GM19351 (cell line): ENCODE measurements at regions not wholly inside any gene's neighbourhood (a gene's known extent, or its start where the extent isn't known, plus 50 kb on each side); places are given as distances from the start of the nearest gene placed in this dataset.

Experiments
- ATAC-seq: cut with Tn5 transposase; IDR thresholded peaks from one replicate; pipeline ENCODE4 v1.9.1; 2021; ENCODE audit warnings: mild to moderate bottlenecking, moderate library complexity; ENCODE audit not compliant: unreplicated experiment

- ATAC-seq, result no peak
These were observed 163.9 kb downstream of the PIK3R1 start for GRCh38 chr5:68379275-68380036.

- no peak for ATAC-seq
These were observed 164.5 kb downstream of the PIK3R1 start for GRCh38 chr5:68380078-68380477.

- ATAC-seq, result no peak
These were observed 165.5 kb downstream of the PIK3R1 start for GRCh38 chr5:68381060-68381459.

- no peak for ATAC-seq
These were observed 166.4 kb downstream of the PIK3R1 start for GRCh38 chr5:68381909-68382308.

- no peak for ATAC-seq
These were observed 167.1 kb downstream of the PIK3R1 start for GRCh38 chr5:68382640-68383039.

GRCh38 chr5:68383888-68384310 is 168.3 kb downstream of the PIK3R1 start:
- no peak for ATAC-seq

GRCh38 chr5:68384936-68385594 is 169.5 kb downstream of the PIK3R1 start:
- no peak for ATAC-seq

GRCh38 chr5:68385936-68386335 is 170.4 kb downstream of the PIK3R1 start:
- no peak for ATAC-seq

GRCh38 chr5:68387074-68387796 is 171.7 kb downstream of the PIK3R1 start:
- ATAC-seq, result no peak

GRCh38 chr5:68389618-68390017 is 174.1 kb downstream of the PIK3R1 start:
- no peak for ATAC-seq

- no peak for ATAC-seq
These were observed 177.1 kb downstream of the PIK3R1 start for GRCh38 chr5:68392617-68393016.

GRCh38 chr5:68395302-68395701 is 179.7 kb downstream of the PIK3R1 start:
- ATAC-seq, result no peak

GRCh38 chr5:68395926-68396511 is 180.5 kb downstream of the PIK3R1 start:
- ATAC-seq, result no peak

GRCh38 chr5:68396722-68397121 is 181.2 kb downstream of the PIK3R1 start:
- ATAC-seq, result no peak

GRCh38 chr5:68398146-68398812 is 182.7 kb downstream of the PIK3R1 start:
- ATAC-seq, result no peak

- no peak for ATAC-seq
These were observed 187.7 kb downstream of the PIK3R1 start for GRCh38 chr5:68403301-68403700.

- ATAC-seq, result no peak
These were observed 188.7 kb downstream of the PIK3R1 start for GRCh38 chr5:68404246-68404645.

GRCh38 chr5:68405026-68405684 is 189.6 kb downstream of the PIK3R1 start:
- no peak for ATAC-seq

GRCh38 chr5:68405784-68406743 is 190.5 kb downstream of the PIK3R1 start:
- ATAC-seq, result peak; percentile 35
